Esophagus (tissue), 2 donors: ENCODE measurements at regions not wholly inside any gene's neighbourhood (a gene's known extent, or its start where the extent isn't known, plus 50 kb on each side); places are given as distances from the start of the nearest gene placed in this dataset.

Experiments used
- H3K27ac ChIP-seq, 2 donors: one replicate each; pipeline ENCODE4 v1.5.1; 2013; ENCODE audit warnings: low read depth in 2 of 2, mild to moderate bottlenecking in 2 of 2, inconsistent platforms in 1 of 2, low read length in 1 of 2, moderate library complexity in 1 of 2
- H3K27me3 ChIP-seq, 2 donors: one replicate each; pipeline ENCODE4 v1.6.1; 2013; ENCODE audit warnings: low read length in 2 of 2, control low read depth in 1 of 2, mild to moderate bottlenecking in 1 of 2; ENCODE audit not compliant: insufficient read depth in 2 of 2, control insufficient read depth in 1 of 2
- H3K36me3 ChIP-seq, 2 donors: one replicate each; pipeline ENCODE4 v1.6.1; 2013; ENCODE audit warnings: low read length in 1 of 2; ENCODE audit not compliant: control insufficient read depth in 2 of 2, insufficient read depth in 2 of 2
- H3K4me1 ChIP-seq, 2 donors: one replicate each; pipeline ENCODE4 v1.6.1; 2013; ENCODE audit warnings: low read length in 1 of 2; ENCODE audit not compliant: control insufficient read depth in 2 of 2, insufficient read depth in 2 of 2
- H3K4me3 ChIP-seq, 2 donors: one replicate each; pipeline ENCODE4 v1.5.1; 2013; ENCODE audit warnings: low read length in 2 of 2, mild to moderate bottlenecking in 2 of 2, low read depth in 1 of 2, moderate library complexity in 1 of 2
- H3K9me3 ChIP-seq, 2 donors: one replicate each; pipeline ENCODE4 v1.6.1; 2013; ENCODE audit warnings: mild to moderate bottlenecking in 2 of 2, low read depth in 1 of 2, low read length in 1 of 2, moderate library complexity in 1 of 2; ENCODE audit not compliant: control insufficient read depth in 2 of 2, insufficient read depth in 1 of 2
- WGBS, 2 donors: extraction: QIAGEN DNeasy Blood & Tissue Kit; methylation state at CpG; one replicate each; pipeline ENCODE4 v1.1.7; 2013; 5-methylcytosine and 5-hydroxymethylcytosine counted together
- donor health status: healthy with polysubstance abuse.
- donor health status: Bipolar disorder and iron deficiency.

DNA sequence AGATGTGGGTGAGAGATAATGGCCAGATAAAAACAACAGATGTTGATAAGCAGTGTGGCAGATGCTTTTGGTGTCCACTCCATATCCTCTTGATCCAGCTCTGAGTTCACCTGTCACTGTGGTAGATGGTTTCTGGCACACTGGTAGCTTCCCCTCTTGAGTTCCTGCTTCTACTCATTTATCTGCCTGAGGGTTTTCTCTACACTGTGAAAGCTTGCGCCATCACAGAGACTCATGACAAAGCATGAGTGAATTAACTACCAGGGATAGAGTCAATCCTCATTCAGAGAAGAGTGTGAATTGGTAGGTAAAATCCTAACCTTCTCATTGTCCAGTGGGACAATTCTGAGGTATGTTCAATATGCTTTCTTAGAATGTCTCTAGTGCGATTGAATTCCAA is 50.0 kb upstream of the ARHGEF26 start:
- no peaks in the 10 kb centered on the region for H3K4me1 ChIP-seq
- no peaks in the 10 kb centered on the region for H3K9me3 ChIP-seq
- H3K27me3 ChIP-seq = no peaks in the 10 kb centered on the region
- no peak overlapping the region for H3K27ac ChIP-seq
- H3K4me3 ChIP-seq = no peak overlapping the region
- 86 to 91% methylated on average over 2 of the region's 2 CpGs for WGBS, 2 donors
- no peaks in the 10 kb centered on the region for H3K36me3 ChIP-seq
